Hematopoietic multipotent progenitor cell (in vitro differentiated cells): ENCODE measurements at regions not wholly inside any gene's neighbourhood (a gene's known extent, or its start where the extent isn't known, plus 50 kb on each side); places are given as distances from the start of the nearest gene placed in this dataset.

Source experiments
- DNase-seq, 3 donors: peaks; one replicate each; pipeline ENCODE4 v3.0.0-alpha.2; 2011 to 2015; ENCODE audit warnings: low read depth in 2 of 3, low spot score in 2 of 3

DNA sequence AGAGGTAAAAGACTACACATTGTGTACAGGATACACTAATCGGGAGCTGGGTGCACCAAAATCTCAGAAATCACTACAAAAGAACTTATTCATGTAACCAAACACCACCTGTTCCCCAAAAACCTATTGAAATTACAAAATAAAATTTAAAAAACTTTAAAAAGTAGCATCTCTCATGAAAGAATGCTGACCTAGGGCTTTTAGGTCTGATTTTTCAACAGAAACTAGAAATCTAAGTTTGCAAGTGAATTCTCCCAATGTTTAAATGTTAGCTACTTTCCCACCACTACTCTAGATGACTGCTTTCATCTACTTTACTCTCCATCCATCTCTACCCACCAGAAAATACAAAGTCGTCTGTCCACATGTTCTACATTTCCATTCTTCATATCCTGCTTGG, 1447.7 kb downstream of the RPA4 start:
- DNase-seq, result no peak

DNA sequence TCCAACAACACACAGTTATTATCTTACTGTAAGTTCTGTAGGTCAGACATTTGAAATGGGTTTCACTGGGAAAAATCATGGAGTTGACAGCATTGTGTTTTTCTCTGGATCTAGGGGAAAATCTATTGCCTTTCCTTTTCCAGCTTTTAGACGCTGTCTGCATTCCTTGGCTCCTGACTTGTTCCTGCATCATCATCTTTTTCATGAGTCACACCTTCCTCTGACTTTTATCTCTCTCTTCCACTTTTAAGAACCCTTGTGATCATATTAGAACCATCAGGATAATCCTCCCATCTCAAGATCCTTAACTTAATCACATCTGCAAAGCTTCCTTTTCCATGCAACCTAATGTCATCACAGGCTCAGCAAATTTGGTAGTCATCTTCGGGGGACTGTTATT, 1454.8 kb downstream of the RPA4 start:
- DNase-seq, result no peak

DNA sequence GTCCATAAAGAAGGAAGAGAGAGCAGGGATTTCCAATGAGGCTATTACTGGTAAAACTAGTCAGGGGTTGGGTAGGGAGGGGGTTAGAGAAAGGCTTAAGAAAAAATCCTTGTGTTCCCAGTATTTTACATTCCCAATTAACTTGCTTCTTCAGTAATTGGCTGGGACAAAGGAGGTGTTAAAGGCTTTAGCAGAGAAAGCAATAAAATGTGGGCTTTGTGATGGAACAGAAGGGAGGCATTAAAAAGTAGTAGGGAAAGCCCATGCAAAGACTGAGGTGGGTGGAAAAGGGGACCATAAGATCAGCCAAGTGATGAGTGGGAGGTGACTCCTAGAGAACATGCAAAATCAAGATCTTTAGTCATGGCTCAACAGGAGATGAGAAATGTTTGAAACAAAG, 1467.2 kb downstream of the RPA4 start:
- DNase-seq, result no peak

DNA sequence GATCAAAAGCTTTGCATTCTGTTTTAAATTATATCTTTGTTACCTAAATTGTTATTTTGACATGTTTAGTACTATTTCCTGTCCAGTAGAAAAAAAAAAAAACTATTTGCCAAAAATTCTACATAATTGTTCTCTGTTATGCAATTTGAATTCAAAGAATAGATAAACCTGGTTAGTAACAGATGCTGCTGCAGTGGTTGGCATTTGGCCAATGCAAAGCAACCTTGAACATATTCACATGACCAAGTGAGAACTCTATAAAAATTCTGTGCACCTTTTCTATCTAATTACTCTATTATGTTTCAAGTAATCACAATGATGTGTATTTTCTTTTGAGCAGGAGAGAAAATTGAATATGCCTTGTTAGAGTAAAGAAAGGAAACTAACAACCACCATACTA, 1473.4 kb downstream of the RPA4 start:
- DNase-seq, result no peak

DNA sequence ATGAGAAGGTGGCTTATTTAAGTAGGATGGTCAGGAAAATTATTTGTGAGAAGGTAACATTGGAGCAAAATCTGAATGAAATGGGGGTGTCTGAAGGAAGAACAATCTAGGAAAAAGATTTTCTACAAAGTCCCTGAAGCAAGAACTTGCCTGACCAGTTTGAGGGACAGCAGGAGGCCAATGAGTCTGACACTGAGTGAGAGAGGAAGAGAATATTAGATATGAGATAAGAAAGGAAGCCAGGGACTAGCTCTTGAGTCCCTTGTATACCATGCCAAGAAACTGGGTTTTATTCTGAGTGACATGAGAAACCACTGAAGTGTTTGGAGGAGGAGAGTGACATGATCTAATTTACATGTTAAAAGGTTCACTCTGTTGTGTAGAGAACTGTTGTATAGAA, 1478.9 kb downstream of the RPA4 start:
- no peak for DNase-seq

DNA sequence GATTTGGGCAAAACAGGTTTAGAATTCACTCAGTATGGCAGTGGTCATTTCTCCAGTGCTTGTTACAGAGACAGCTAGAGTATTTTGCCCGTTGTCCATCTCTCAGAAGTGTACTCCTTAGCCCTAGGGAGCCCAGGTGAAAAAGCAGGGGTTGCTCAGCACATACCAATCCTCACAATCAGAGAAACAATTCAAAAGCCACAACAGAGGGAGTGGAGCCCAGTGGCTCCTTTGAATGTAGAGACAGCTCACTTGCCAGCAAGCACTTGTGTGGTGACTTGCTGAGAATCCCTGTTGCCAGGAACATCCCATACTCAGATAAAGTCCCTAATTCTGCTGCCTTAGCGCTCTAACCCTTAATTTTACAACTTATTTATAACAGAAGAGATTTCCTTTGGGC, 1488.3 kb downstream of the RPA4 start:
- no peak for DNase-seq

DNA sequence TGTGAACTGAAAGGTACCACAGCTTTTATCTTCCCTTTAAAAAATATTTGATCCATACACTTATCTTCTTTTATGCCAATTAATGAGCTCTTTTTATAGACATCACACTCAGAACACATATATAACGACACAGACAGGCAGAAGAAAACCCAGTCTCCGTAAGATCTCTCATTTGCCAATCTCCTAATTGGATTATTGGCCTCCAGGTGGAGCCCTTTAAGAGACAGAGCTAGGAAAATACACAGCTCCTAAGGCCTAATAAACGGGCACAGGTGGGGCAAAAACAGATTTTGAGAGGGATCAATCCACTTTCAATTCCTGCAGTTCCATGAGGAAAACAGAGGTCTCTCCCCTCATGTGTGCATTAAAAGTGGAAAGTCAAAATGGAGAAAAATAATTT, 1495.4 kb downstream of the RPA4 start:
- DNase-seq, result no peak

DNA sequence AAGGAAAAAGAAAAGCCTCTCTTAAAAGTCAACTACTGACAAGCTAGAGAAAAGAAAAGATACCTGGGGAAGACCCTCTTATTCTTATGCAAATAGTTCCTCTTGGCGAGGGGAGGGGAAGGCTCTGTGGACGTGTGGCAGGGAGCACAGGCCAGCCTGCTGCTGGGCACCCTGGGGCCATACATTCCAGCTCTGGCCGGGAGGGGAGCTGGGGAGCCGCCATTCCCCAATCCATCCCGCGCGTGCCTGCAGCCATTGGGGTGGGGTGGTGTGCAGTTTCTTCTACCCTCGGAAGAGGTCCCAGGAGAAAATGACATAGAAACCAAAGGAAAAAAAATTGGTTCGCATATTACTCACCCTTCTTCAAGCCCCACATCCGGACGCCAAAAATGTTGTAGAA, 1496.4 kb downstream of the RPA4 start:
- DNase-seq, result no peak

DNA sequence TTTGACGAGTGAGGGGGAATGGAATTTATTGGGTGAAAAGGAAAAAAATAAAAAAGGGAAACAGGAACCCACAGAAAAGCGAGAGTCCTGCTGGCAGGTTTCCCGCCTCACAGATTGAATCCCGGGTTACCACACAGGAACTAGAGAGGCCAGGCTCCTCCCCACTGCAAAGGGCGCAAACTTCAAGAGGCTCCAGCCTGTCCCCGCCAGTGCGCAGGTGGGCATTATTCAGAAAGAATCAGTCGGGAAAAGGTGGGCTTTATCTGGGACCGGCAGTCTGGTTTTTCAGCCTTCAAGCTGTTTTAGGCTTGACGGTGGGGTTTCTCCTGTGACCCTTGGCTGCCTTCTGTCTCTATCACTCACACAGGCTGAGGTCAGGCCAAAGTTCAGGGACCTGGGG, 1496.8 kb downstream of the RPA4 start:
- no peak for DNase-seq

DNA sequence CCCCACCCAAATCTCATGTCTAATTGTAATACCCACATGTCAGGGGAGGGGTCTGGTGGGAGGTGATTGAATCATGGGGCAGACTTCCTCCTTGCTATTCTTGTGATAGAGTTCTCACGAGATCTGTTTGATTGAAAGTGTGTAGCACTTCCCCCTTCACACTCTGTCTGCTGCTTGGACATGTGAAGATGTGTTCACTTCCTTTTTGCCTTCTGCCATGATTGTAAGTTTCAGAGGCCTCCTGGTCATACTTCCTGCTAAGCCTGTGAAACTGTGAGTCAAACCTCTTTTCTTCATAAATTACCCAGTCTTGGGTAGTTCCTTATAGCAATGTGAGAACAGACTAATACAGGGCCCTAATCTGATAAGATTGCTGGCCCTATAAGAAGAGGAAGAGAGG, 1514.8 kb downstream of the RPA4 start:
- peak in 2 of 3 donors; percentile 2 to 5 for DNase-seq

DNA sequence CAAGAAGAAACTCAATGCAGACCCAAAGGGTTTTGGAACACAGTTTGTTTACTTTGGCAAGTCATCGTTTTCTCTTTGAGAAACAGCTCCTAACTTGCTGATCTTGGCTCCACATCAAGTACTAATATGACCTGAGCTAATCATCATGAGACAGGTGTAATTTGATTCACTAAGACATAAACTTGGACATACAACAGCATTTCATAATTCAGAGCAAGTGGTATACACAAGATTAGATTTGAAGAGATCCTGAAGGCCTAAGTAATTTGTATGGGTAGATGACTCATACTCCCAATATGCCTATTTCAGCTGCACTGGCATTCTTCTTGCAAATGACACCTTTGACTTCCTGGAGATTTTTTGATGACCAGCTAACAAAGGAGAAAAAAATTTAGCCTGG, 1521.7 kb downstream of the RPA4 start:
- no peak for DNase-seq

DNA sequence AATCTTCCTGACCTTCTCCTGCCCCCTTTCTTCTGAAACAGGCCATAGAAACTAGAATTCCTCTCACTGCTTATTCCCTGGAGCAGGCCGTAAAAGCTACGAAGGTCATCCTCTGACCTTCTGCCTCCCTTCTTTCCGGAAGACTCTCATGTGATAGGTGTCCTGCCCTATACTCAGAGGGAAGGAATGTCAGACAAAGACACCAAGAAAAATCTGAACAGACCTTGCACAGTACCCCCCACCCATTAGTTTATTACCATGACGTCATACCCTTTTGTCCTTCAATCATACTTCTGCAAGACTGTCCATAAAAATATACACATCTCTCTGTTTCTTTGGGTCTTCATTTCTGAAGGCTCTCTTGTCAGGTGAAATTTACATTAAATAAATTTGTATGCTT, 1523.9 kb downstream of the RPA4 start:
- no peak for DNase-seq

DNA sequence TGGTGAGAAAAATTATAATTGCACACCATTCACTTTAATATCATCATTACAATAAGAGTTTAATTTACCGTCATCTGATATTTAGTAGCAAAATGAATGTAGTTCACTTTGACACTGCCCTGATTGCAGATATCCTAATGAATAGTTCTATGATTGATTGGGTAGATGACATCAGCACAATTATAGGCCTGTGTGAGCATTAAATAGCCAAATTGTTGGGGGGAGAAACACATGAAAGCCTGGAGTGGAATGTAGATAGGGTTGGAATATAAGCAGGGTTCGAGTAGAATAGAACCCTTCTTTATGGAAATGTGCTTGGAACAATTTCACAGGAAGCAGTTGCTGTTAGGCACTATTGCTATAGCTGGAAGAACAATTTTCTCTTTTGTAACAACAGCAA, 1526.2 kb downstream of the RPA4 start:
- no peak for DNase-seq

DNA sequence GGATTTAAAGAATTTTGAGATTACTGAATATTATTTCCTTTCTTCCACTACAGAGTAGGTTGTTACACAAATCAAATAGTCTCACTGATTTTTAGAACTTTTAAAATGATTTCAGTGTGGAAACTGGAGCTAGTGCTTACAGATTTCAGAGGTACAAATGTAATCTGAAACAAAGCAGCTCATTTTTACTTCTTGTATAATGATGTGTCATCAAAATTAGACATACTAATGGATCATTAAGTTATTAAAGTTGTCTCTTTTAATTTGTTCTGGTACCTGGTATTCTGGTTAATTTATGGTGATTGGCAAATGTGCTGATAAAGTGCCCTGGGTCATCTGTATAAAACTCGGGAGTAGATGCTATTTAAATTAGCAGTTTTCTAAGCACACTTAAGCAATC, 1528.3 kb downstream of the RPA4 start:
- no peak for DNase-seq

DNA sequence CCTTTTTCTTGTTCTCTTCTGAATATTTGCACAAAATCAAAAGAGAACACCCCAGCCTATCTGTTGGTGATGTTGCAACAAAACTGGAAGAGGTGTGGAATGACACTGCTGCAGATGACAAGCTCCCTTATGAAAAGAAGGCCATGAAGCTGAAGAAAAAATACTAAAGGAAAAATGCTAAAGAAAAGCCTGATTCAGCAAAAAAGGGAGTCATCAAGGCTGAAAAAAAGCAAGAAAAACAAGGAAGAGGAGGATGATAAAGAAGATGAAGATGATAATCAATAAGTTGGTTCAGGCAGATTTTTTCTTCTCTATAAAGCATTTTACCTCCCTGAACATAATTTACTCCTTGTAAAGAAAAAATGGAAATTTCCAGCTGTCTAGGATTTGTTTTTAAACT, 1538.8 kb downstream of the RPA4 start:
- no peak for DNase-seq

DNA sequence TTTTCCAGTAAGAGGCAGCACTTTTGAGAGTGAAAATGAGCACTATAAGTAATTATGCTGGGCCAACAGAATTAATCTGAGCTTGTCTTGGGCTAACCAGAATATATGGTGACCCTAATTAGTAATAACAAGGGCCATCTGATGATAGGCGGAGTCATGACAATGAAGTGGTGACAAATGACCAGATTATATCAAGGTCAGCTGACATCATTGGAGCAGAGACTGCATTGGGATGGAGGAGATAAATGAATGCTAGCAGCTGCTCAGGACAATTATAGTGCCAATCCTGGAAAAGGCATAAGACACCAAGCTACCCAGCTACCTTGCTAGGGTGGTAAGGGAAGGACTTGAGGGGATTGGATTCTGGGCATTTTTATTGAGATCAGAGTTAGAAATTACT, 1548.7 kb downstream of the RPA4 start:
- no peak for DNase-seq

DNA sequence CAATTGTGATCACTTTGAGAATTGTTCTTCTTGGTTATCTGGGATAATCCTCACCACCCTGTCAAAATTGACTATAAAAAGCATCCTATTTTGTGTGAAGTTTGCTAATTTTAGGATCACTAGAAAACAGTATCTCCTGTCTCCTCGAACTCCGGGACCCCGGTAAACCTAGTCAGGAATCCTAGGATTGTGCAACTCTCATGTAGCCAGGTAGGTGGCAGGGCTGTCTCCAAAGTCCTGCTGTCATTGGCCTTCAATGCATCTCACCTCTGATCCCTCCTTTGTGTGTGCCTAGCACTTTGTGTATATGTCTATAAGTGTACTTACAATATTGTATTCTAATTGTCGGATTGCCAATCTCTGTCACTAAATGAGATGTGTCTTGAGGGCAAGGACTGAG, 1564.8 kb downstream of the RPA4 start:
- no peak for DNase-seq

DNA sequence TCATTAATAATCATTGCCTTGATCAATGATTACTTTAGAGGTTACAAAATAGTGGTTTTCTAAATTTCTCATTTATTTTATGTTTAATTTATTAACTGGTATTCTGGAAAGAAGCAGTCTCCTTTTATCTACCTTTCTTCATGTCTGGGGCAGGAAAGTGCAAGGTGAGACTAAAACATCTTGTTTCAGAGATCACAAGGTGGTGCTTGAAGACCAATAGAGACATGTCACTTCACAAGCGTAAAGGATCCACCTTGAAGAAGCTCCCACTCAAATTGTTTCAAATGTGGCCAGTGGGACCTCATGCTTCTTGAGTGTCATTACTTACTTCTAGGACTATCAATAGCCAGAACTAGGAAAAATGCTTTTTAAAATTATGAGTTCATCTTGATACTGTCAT, 1568.7 kb downstream of the RPA4 start:
- no peak for DNase-seq

DNA sequence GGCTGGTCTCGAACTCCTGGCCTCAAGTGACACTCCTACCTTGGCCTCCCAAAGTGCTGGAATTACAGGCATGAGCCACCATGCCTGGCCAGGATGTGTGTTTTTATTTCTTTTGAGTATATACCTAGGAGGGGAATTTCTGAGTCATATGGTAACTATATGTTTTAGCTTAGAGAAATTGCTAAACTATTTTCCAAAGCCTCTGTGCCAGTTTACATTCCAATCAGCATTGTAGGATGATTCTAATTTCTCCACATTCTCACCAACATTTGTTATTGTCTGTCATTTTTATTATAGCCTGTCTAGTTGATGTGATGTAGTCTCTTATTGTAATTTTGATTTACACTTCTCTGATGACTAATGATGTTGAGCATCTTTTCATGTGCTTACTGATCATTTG, 1576.0 kb downstream of the RPA4 start:
- no peak for DNase-seq

DNA sequence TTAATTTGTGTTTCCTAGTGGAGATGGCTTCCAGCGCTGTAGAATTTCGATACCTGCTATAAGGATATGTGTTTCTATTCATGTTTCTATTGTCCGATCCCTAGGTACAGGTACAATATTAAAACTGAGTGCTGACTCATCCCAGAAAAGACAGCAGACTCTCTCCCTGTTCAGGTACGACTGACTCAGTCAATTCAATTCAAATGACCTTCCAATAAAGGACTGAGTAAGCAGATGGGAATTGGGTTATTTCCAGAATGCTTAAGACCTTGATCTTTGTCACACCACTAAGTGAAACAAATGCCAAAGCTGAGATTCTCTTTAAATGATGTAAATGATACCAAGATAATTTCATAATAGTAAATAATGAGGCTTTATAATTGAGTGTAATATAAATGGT, 1596.9 kb downstream of the RPA4 start:
- no peak for DNase-seq

DNA sequence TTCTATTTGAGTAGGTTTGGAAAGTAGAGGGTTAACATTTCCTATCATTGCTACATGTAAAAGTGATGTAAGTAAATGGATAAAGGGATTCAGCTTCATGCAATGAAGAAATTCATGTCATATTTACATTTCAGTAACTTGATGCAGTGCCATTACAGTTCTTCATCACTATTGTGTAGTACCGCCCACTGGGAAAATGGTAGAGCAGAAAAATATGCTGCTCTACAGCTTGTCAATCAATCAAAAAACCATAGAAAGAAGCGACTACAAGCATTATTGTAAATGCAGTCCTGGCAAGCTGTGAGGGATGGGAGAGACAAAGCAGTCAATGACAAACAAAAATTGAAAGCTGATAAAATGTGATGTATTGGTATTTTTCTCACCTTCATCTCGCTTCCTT, 1597.9 kb downstream of the RPA4 start:
- DNase-seq, result no peak

DNA sequence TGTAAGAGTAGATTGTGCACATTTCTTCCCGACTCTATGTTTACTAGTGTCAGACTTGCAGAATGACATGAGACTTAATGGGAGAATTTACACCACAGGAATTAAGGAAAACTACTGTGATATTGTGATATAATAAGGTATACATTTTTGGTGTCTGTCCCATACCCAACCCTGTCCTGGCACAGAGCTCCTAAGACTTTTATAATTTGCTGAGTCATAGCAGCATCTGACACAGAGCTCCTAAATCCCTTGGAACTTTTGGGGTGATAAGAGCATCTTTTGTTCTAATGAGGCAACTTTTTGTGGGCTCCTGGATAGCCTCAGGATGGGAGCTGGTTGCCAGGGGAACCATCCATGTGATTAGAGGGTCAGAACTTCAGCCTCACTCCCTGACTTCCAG, 1607.0 kb downstream of the RPA4 start:
- no peak for DNase-seq

DNA sequence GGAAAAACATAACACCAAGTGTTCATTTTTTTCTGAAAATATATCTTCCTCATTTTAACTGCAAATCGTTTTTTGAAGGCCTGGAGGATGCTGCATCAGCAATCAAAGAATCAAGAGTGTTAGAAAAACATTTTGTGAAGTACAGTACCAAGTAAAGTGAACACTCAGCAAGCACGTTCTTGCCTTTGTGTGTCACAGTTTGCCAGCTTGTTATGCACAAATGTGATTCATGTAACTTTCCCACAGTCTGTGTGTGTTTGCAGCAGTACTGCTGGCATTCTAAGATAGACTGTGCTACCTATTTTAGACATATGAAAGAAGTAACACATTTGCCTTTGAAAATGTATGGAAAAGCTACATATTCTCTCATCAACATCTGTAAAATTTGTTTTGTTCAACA, 1617.7 kb downstream of the RPA4 start:
- no peak for DNase-seq

DNA sequence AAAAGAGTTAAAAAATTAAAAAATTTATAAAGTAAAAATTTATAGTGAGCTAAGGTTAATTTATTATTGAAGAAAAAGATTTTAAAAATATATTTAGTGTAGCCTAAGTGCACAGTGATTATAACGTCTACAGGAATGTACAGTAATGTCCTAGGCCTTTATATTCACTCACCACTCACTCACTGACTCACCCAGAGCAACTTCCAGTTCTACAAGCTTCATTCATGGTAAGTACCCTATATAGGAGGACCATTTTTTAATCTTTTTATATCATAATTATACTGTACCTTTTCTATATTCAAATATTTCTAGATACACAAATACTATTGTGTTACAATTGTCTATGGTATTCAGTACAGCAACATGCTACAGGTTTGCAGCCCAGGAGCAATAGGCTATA, 1623.2 kb downstream of the RPA4 start:
- no peak for DNase-seq
